Nephron (organoid): ENCODE measurements at regions not wholly inside any gene's neighbourhood (a gene's known extent, or its start where the extent isn't known, plus 50 kb on each side); places are given as distances from the start of the nearest gene placed in this dataset.

Experiments
- H3K27ac Mint-ChIP-seq, 3 experiments: 2 replicates each; pipeline ENCODE4 v1.8.0; 2020; ENCODE audit warnings: mixed read lengths in 3 of 3, mild to moderate bottlenecking in 2 of 3, moderate library complexity in 1 of 3
- H3K27me3 Mint-ChIP-seq: 2 replicates; pipeline ENCODE4 v1.8.0; 2021; ENCODE audit warnings: low read depth, mild to moderate bottlenecking, moderate library complexity, mixed read lengths
- H3K36me3 Mint-ChIP-seq: 2 replicates; pipeline ENCODE4 v1.8.0; 2020; ENCODE audit warnings: low read depth, mixed read lengths
- H3K4me1 Mint-ChIP-seq: 2 replicates; pipeline ENCODE4 v1.8.0; 2020; ENCODE audit warnings: mixed read lengths
- H3K4me3 Mint-ChIP-seq, 3 experiments: 2 replicates each; pipeline ENCODE4 v1.8.0; 2020; ENCODE audit warnings: mild to moderate bottlenecking in 3 of 3, mixed read lengths in 3 of 3, moderate library complexity in 2 of 3
- H3K9me3 Mint-ChIP-seq: 2 replicates; pipeline ENCODE4 v1.8.0; 2020; ENCODE audit warnings: mixed read lengths
- TF ChIP-seq, protein P1 (sequence below), 3 experiments: fragments of 200-600 bp; sonication (generic); IDR thresholded peaks; one replicate each; pipeline ENCODE4 v1.5.0; 2021; ENCODE audit warnings: antibody characterized with exemption in 3 of 3; ENCODE audit not compliant: unreplicated experiment in 3 of 3

GRCh38 chr20:47418069-47418757 lies 61.7 kb upstream of the ZMYND8 start:
- H3K27me3 Mint-ChIP-seq, result peaks cover 4% of the 10 kb centered on the region
- no peaks in the 10 kb centered on the region for H3K9me3 Mint-ChIP-seq
- no peaks in the 10 kb centered on the region for H3K36me3 Mint-ChIP-seq
- TF ChIP-seq, protein P1, sequence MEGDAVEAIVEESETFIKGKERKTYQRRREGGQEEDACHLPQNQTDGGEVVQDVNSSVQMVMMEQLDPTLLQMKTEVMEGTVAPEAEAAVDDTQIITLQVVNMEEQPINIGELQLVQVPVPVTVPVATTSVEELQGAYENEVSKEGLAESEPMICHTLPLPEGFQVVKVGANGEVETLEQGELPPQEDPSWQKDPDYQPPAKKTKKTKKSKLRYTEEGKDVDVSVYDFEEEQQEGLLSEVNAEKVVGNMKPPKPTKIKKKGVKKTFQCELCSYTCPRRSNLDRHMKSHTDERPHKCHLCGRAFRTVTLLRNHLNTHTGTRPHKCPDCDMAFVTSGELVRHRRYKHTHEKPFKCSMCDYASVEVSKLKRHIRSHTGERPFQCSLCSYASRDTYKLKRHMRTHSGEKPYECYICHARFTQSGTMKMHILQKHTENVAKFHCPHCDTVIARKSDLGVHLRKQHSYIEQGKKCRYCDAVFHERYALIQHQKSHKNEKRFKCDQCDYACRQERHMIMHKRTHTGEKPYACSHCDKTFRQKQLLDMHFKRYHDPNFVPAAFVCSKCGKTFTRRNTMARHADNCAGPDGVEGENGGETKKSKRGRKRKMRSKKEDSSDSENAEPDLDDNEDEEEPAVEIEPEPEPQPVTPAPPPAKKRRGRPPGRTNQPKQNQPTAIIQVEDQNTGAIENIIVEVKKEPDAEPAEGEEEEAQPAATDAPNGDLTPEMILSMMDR (IDR thresholded peaks at IDR 0.05; ENCODE audit: unreplicated experiment in 3 of 3), result no peak
- peaks cover 10% of the 10 kb centered on the region for H3K4me1 Mint-ChIP-seq
- H3K4me3 Mint-ChIP-seq, result no peak overlapping the region
- no peak overlapping the region for H3K27ac Mint-ChIP-seq

DNA sequence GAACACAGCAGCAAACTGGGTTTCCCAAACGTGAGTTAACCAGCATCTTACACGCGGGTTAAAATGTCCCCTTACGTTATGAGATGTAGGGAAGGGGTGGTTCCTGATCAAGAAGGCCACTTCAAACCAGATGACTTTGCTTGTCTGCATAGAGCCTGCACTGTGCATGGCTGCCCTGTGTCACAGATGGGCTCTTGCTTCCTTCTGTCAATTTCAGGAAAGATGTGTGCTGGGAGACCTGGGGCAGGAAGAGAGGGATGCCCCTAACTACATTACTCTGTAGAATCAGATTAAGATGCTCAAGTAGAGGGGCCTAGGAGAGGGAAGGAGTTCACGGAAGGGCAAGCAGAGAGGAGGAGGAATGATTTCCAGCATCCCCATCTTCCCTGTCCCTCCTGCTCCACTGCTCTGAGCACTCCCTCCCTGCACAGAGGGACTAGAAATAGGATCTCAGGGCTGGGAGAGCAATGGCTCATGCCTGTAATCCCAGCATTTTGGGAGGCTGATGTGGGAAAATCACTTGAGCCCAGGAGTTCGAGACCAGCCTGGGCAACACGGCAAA lies 63.5 kb upstream of the ZMYND8 start:
- Mint-ChIP-seq H3K36me3 (no peaks in the 10 kb centered on the region), H3K4me1 (peaks cover 8% of the 10 kb centered on the region)
- TF ChIP-seq, protein P1 (IDR thresholded peaks at IDR 0.05; ENCODE audit: unreplicated experiment in 3 of 3), result no peak

DNA sequence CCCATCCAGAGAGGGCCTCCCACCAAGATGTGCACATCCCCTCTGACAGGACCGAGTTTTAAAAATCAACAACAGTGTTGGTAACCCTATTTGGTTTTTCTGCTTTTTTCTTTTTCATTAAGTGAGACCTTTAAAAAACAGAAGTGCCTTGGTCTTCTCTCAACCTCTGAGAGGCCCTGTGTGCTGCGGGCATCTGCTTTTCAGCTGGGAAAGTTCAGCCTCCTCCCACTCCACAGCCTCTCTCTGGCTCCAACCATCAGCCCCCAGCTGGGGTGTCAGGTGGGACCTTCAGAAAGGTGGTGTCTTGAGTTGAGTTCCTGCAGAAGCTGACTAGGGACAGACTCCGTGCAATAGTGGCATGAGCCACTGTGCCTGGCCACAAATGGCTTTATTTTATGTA lies 64.6 kb upstream of the ZMYND8 start:
- H3K4me3 Mint-ChIP-seq, result no peak overlapping the region
- H3K9me3 Mint-ChIP-seq, result no peaks in the 10 kb centered on the region
- TF ChIP-seq, protein P1 (IDR thresholded peaks at IDR 0.05; ENCODE audit: unreplicated experiment in 3 of 3), result no peak
- H3K4me1 Mint-ChIP-seq, result peaks cover 5% of the 10 kb centered on the region
- peaks cover 4% of the 10 kb centered on the region for H3K27me3 Mint-ChIP-seq
- no peaks in the 10 kb centered on the region for H3K36me3 Mint-ChIP-seq
- no peak overlapping the region for H3K27ac Mint-ChIP-seq

More for the DNA sequence above, 63.5 kb upstream of the ZMYND8 start:
- Mint-ChIP-seq H3K27me3 (peaks cover 4% of the 10 kb centered on the region), H3K4me3 (no peak overlapping the region), H3K9me3 (no peaks in the 10 kb centered on the region), H3K27ac (no peak overlapping the region)

GRCh38 chr20:47423586-47423985 lies 67.1 kb upstream of the ZMYND8 start:
- TF ChIP-seq, protein P1 (IDR thresholded peaks at IDR 0.05; ENCODE audit: unreplicated experiment in 3 of 3), result no peak
- H3K27ac Mint-ChIP-seq, result no peak overlapping the region
- peaks cover 16% of the 10 kb centered on the region for H3K9me3 Mint-ChIP-seq
- peaks cover 4% of the 10 kb centered on the region for H3K27me3 Mint-ChIP-seq
- H3K36me3 Mint-ChIP-seq, result peaks cover 4% of the 10 kb centered on the region
- no peak overlapping the region for H3K4me3 Mint-ChIP-seq
- peaks cover 5% of the 10 kb centered on the region for H3K4me1 Mint-ChIP-seq

GRCh38 chr20:47427067-47427466 lies 70.6 kb upstream of the ZMYND8 start:
- H3K27me3 Mint-ChIP-seq, result no peaks in the 10 kb centered on the region
- no peak overlapping the region for H3K27ac Mint-ChIP-seq
- H3K4me3 Mint-ChIP-seq, result no peak overlapping the region
- H3K36me3 Mint-ChIP-seq, result peaks cover 4% of the 10 kb centered on the region
- H3K4me1 Mint-ChIP-seq, result no peaks in the 10 kb centered on the region
- TF ChIP-seq, protein P1 (IDR thresholded peaks at IDR 0.05; ENCODE audit: unreplicated experiment in 3 of 3), result no peak
- H3K9me3 Mint-ChIP-seq, result peaks cover 22% of the 10 kb centered on the region

DNA sequence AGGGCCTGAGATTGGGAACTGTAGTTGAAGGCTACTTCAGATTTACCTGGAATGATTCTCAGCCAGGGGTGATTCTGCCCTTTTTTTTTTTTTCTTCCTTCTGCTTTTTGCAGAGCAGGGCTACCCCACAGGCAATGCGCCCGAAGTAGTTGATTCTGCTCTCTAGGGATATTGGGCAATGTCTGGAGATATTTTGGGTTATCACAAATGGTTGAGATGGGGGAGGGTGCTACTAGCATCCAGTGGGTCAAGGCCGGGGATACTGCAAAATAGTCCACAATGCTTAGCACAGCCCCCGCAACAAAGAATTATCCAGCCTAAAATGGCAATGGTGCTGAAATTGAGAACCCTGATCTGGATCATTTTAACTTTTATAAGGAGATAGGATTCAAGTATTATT lies 71.2 kb upstream of the ZMYND8 start:
- Mint-ChIP-seq H3K27me3 (no peaks in the 10 kb centered on the region), H3K4me1 (no peaks in the 10 kb centered on the region), H3K36me3 (peaks cover 4% of the 10 kb centered on the region), H3K9me3 (peaks cover 22% of the 10 kb centered on the region), H3K4me3 (no peak overlapping the region), H3K27ac (no peak overlapping the region)
- TF ChIP-seq, protein P1 (IDR thresholded peaks at IDR 0.05; ENCODE audit: unreplicated experiment in 3 of 3), result no peak
